GM19238 (cell line): ENCODE measurements at regions not wholly inside any gene's neighbourhood (a gene's known extent, or its start where the extent isn't known, plus 50 kb on each side); places are given as distances from the start of the nearest gene placed in this dataset.
A peak's percentile ranks its signal among the peaks of the same experiment; 100 is the strongest.

Experiments
- DNase-seq: peaks from one replicate; pipeline ENCODE4 v3.0.0; 2011; ENCODE audit warnings: low spot score; ENCODE audit not compliant: insufficient read length

DNA sequence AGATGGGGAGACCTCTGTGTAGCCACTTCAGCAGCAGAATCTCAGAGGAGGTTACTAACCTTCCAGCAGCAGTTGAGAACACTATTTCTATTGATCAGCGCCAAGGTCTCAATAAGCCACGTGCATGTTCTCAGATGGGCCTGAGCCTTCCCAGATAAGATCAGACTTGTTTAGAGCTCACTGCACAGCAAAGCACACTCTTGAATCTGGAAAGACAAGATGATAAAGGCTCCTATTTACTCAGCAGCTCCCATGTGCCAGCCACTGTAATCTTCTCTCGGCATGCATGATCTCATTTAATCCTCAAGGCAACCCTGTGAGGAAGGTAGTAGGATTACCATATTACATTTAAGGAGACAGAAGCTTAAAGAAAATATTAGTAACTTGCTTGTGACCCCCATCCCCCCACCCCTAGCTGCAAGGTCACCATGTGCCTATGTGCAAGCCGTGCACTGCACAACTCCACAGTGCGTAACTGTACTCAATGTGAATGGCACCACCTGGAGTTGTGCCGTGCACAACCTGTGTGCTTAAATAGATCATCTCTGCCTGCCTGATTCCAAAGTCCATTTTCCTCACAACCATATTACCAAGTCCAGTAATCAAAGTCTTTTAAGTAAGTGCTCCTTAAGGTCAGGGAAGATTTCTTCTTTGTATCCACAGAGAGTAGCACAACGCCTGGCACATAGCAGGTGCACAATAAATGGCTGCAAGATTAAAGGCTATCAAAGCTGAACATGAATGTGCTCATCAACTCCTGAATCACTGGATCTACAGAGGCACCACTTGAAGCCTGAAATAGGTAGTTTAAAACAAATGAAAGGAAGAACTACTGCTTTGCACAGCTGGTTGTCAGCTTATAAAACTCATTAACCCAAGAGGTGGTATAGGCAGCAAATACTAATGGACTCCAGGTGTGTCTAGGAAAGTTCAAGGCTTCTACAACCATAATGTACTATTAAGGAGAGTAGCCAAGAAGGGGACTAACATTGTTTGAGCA is 293.8 kb downstream of the BUD13 start:
- DNase-seq = no peak

- no peak for DNase-seq
Measured at GRCh38 chr11:116478205-116478604, 294.6 kb downstream of the BUD13 start.

- no peak for DNase-seq
Measured at GRCh38 chr11:116473790-116474346, 298.9 kb downstream of the BUD13 start.

DNA sequence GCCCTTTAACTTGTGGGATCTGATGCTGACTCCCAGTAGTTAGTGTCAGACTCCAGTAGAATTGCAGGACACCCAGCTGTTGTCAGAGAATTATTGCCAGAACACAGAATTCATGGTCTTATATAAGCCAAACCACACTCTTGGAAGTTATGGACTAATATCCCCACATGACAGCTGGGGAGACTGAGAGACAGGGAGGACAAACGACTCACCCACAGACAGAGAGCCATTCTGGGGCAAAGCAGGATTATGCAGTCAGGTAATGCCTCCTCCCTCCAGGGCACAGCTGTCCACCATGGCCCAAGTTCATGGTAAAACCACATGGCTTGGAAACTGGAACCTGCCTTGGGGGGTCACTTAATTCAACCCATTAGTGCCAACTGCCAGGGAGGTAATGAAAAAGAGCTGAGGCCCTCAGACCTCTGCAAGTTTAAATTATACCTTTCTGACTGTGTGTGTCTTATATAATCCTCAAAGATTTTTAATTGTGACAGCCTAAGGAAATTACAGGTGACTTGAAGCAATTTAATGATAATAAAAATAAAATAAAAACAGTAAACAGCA is 299.5 kb downstream of the BUD13 start:
- DNase-seq = no peak

DNA sequence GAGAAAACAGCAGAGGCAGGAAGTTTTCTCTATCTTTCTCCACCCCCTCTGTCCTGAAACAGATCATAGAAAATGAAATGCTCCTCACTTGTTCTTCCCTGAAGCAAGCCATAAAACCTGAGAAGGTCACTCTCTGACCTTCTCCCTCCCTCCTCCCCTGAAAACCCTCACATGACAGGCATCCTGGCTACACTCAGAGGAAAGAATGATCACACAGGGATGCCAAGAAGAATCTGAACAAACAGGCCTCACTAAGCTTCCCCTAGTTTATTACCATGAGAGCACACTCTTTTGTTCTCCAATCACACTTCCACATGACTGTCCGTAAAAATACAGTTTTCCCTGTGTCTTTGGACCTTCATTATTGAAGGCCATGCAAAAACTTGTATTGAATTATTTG is 300.1 kb downstream of the BUD13 start:
- DNase-seq = no peak

GRCh38 chr11:116471608-116472256 is 301.1 kb downstream of the BUD13 start:
- no peak for DNase-seq

GRCh38 chr11:116468699-116469098 is 304.1 kb downstream of the BUD13 start:
- no peak for DNase-seq

GRCh38 chr11:116467823-116468222 is 305.0 kb downstream of the BUD13 start:
- DNase-seq = no peak

- DNase-seq = no peak
Measured at GRCh38 chr11:116466801-116467200, 306.0 kb downstream of the BUD13 start.

GRCh38 chr11:116466191-116466590 is 306.6 kb downstream of the BUD13 start:
- DNase-seq = no peak

GRCh38 chr11:116465056-116465455 is 307.7 kb downstream of the BUD13 start:
- DNase-seq = no peak

DNA sequence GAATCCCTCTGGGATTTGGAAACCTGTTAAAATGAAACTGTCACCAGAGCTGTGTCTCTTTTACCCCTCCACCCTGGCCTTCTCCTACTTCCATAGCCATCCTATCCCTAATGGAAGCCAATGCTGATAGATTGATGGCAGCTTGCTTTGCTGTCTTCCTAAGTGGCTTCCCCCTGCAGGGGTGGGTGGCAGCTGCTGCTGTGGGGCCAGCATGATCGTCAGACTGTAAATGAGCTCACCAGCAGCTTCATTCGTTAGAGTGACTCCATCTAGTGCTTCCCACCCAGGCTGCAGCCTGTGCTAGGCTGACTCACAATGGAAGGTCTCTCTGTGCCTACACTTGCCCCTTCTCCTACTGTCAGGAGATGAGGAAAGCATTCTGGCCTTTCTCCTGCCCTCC is 311.0 kb downstream of the BUD13 start:
- no peak for DNase-seq

GRCh38 chr11:116460156-116460920 is 312.4 kb downstream of the BUD13 start:
- no peak for DNase-seq

- no peak for DNase-seq
Measured at GRCh38 chr11:116459185-116460045, 313.4 kb downstream of the BUD13 start.

- no peak for DNase-seq
Measured at GRCh38 chr11:116458546-116458945, 314.2 kb downstream of the BUD13 start.

- DNase-seq = no peak
Measured at GRCh38 chr11:116457336-116458007, 315.3 kb downstream of the BUD13 start.

DNA sequence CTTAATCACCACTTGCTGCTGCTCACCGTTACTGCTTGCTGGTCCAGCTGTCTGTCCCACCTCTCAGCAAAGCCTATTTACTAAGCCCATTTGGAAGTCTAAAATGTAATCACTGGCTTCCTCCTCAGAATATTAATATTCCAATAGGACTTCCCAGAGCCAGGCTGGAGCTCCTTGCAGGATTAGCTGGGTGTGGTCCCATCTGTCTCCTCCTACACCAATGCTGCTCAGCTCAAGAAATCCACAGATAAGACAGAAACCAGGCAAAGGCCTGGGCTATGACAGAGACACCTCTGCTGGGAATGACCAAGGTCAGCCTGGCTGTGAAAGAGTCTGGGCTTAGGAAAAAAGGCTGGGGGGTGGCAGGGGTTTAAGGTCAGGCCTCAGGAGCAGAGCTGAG is 317.8 kb downstream of the BUD13 start:
- no peak for DNase-seq

- DNase-seq = peak; percentile 16
Measured at GRCh38 chr11:116454020-116454645, 318.7 kb downstream of the BUD13 start.

DNA sequence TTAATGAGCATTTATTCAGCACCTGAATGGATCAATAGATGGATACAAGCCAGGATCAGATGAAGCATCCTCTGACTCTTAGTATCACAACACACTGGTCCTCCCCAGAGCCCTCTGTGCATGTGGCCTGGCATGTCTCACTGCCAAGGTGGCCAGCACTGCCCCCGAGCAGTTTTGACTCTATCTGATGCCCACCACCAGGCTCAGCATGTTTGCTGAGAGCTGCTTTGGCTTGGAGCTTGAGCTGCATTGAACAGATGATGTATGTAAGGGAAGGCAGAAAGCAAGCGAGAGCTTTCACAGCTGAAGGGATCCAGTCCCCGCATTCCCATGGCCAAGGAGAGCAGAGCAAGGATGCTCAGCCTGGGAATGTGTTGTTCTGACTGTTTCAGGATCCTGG is 320.3 kb downstream of the BUD13 start:
- no peak for DNase-seq
